C4-2B (cell line): ENCODE measurements at regions not wholly inside any gene's neighbourhood (a gene's known extent, or its start where the extent isn't known, plus 50 kb on each side); places are given as distances from the start of the nearest gene placed in this dataset.

Experiments
- ZFX ChIP-seq: fragments of 450-650 bp; IDR thresholded peaks from 2 replicates; pipeline ENCODE4 v1.6.1; 2017
- TF ChIP-seq, protein P1 (sequence below): fragments of 450-650 bp; conservative IDR thresholded peaks from 2 replicates; pipeline ENCODE4 v1.5.1; 2017; ENCODE audit warnings: mild to moderate bottlenecking

DNA sequence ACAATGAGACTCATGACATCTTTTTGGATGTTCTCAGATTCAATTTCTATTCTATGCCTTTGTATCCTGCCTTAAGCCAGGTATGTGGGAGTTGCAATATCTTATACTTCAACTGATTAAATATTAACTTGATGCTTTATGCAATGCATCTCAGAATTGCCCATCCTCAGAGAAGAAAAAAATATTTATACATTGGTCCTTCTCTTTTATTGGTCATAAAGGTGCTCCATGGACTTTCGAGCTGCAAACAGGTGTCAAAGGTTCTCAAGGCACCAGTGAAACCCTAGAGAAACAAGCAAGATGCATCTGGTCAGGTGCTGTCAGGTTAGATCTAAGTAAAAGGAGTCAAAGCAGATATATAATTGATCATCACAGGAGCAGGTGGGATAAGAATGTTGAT, 690.5 kb downstream of the PLCL1 start:
- TF ChIP-seq, protein P1, sequence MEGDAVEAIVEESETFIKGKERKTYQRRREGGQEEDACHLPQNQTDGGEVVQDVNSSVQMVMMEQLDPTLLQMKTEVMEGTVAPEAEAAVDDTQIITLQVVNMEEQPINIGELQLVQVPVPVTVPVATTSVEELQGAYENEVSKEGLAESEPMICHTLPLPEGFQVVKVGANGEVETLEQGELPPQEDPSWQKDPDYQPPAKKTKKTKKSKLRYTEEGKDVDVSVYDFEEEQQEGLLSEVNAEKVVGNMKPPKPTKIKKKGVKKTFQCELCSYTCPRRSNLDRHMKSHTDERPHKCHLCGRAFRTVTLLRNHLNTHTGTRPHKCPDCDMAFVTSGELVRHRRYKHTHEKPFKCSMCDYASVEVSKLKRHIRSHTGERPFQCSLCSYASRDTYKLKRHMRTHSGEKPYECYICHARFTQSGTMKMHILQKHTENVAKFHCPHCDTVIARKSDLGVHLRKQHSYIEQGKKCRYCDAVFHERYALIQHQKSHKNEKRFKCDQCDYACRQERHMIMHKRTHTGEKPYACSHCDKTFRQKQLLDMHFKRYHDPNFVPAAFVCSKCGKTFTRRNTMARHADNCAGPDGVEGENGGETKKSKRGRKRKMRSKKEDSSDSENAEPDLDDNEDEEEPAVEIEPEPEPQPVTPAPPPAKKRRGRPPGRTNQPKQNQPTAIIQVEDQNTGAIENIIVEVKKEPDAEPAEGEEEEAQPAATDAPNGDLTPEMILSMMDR, result no peak
- no peak for TF ChIP-seq ZFX
